Activated CD4-positive, alpha-beta T cell treated with anti-CD3 and anti-CD28 coated beads for 1 hour (primary cell): ENCODE measurements at regions not wholly inside any gene's neighbourhood (a gene's known extent, or its start where the extent isn't known, plus 50 kb on each side); places are given as distances from the start of the nearest gene placed in this dataset.
"Not testable (repeated sequence)": the region's sequence is repeated elsewhere in the genome, so short reads cannot be mapped to it uniquely, and the experiment has no call there.

Source experiments
- DNase-seq: peaks from one replicate; pipeline ENCODE4 v3.0.0-alpha.2; 2020

DNA sequence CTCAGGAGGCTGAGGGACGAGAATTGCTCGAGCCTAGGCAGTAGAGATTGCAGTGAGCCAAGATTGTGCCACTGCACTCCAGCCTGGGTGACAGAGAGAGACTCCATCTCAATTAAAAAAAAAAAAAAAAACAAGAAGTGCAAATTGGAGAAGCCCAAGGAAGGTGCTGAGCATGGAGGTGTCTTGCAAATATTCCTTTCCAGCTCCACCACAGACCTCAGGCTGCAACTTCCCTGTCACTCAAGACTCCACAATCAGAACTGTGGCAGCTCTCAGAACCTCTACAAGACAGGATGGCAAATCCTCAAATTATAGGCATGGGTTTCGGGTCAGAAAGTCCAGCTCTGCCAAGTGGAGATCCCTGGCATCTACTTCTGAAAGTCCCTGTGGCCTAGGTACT, 104.4 kb upstream of the TIAM1 start:
- DNase-seq = no peak

DNA sequence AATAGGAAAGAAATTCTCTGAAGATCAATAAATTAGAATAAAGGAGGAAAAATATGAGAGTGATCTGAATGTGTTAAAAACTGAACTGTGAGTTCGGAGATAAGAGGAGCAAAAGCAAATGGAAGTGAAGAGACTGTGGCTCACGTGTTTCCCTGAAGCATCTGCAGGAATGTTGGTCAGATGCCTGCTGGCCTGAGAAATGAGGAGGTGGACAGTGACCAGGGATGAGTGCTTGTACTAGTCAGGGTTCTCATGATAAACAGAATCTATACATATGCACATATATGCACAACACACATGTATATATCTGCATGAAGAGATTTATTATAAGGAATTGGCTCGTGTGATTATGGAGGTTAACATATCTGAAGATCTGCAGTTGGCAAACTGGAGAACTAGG, 103.4 kb upstream of the TIAM1 start:
- no peak for DNase-seq

DNA sequence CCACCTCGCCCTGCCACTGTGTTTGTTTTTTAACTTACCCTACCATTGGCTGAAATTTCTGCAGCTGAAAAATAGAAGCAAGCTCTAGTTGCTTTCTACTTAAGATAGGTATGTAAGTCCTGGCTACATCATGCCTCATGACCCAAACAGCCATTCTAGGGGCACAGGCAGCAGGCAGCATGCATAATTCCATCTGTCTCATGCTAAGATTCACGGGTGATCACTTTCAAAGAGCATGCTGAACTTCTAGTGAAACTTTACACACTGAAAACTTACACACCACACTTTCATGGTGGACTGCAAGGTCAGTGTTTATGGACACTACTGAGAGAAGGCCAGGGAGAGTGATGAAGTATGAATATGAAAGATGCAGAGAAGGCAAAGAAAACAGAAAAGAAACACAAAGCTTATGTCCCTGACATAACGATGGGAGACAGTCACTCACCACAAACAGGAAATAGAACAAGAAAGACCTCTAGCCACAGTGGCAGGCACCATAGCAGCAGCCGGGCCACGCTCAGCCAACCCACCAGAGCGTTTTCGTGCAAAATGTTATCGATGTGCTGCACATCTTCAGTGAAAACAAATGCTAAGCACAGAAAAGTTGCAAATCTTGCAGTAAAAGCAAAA, 102.3 kb upstream of the TIAM1 start:
- DNase-seq = peak; percentile 11

DNA sequence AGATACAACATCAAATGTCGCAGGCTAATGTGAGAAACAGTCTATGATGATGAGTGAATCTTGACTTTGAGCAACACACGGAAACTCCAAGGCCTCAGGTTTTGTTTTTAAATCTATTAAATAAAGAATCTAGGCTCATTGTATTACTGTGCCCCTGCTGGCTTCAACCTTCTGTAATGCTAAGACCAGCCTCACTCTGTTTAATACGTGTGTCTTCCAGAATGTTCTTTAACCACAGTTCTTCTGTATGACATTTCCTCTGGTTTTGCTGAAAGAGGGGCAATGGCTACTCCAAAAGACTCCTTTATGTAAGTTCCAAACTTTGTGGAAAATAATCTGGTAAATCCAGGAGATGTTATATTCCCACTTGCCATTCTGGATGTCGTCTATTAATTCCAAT, 101.1 kb upstream of the TIAM1 start:
- no peak for DNase-seq

DNA sequence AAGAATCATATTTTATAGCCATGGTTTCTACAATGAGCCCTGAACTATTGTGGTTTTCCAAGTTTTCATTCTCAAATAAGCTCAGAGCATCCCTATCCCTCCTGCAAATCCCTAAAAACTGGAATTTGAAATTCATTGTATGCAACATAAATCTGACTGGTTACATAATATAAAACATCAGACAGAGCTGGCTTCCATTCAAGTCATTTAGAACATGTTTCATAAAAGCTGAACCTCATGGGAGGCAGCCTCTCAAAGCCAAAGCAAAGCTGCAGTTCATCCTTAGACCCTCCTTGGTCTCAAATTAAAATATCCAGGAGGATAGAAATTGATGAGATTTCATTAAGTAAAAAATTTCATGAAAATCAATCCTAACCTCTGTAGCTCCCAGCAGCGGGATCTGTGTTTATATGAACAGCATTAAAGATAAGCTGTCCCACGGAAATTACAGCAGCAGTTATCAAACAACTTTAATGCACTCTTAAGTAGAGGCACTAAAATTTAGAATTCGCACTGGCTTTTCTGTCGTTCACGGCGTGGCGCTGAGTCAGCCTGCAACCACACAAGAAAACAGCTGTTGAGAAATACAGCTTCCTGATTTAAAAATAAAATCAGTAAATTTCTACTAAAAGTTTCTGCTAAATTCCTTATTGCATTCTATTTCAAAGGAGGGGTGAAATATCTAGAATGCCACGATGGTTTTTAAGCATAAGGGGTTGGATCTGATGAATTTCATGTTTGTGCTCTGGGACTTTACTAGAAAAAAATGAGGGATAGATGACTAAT, 99.9 kb upstream of the TIAM1 start:
- DNase-seq = no peak

DNA sequence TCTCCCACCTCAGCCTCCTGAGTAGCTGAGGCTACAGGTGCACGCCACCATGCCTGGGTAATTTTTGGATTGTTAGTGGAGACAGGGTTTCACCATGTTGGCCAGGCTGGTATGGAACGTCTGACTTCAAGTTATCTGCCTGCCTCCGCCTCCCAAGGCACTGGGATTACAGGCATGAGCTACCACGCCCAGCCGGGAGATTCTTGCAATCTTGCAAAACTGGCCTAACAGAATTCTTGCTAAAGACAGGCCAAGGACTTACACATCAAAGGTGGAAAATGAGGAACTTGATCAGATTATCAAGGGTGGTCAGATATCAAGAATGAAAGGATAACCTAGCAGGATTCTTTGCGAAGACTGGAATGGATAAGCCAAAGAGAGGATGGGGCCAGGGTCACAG, 98.3 kb upstream of the TIAM1 start:
- no peak for DNase-seq

DNA sequence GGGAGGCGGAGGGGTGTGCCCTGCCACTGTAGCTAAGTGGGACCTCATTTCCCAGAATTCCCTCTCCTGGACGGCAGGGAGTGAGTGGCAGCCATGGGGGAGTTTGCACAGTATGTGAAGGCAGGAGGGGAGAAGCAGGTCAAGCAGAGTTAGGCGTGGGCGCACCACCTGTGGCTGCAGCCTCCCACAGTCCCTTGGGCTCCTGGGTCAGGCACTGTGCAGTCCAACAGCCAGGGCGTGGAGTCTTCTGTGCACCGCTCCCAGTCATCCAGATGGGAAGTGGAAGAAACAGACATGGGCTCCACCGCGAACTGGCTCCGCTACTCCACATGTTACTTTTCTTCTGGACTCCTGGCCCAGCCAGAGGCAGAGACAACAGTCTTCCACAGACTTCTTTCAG, 85.4 kb upstream of the TIAM1 start:
- no peak for DNase-seq

DNA sequence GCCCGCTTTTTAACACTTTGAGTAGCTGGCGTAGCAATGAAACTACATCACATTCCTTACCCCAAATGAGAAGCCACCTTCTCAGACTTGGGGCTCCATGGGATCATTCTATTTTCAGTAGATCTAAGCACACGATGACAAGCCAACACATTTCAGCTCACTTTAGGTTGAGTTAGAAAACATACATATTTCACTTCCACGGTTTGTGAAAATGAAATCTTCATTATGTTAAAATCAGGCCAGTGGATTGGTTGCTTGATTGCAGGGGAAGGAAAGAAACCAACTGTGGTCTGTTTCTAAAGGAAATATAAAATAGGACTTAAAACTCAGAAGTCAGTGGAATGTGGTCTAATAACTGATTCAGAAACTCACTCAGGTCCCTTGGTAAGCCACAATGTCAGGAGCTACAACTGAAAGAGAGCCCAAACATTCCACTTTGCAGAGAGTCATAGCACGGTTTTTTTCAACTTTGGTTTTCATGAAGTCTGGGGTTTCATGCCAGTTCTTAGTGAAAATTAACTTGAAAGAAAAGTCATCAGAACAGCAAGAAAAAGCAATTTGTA, 82.3 kb upstream of the TIAM1 start:
- DNase-seq = no peak

DNA sequence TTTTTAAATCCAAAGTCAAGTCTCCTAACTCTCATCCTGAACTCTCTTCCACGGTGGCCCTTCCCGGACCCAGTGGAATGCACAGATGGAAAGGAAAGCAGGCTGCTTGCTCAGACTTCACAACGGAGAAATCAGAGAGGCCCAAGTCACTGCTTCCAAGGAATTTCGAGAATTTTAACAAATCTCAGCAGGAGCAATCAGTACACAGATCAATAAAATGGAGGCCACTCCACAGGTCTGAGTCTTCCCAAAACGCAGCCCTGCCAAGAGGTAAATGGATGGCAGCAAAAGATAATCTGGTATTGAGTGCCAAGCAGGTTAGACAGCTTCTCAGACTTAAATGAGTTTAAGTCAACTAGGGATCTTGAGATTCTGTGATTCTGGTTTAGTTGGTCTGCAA, 81.1 kb upstream of the TIAM1 start:
- DNase-seq = no peak

DNA sequence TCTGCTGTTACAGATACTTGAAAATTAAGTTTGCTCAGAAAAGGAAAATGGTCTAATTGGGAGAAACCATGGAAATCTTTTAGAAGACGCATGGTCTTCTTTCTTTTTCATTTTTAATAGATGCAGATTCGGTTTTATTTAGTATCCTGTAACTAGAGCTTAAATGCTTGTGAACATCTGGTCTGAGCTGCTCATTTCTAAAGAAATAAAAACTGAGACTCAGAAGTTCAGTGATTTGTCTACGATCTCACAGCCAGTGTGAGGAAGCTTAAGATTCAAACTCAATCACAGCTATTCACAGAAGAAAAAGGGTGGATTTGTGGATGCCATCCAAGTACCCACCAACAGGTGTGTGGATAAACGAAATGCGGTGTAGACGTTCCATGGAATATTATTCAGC, 80.0 kb upstream of the TIAM1 start:
- no peak for DNase-seq

DNA sequence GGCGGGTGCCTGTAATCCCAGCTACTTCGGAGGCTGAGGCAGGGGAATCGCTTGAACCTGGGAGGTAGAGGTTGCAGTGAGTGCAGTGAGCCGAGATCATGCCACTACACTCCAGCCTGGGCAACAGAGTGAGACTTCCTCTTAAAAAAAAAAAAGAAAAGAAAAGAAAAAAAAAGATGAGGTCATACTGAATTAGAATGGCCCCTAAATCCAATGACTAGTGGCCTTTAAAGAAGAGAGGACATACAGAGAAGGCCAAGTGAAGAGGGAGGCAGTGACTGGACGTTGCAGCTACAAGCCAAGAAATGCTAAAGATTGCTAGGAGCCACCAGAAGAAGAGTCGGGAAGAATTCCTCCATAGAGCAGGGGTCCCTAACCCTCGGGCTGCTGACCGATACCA, 76.9 kb upstream of the TIAM1 start:
- no peak for DNase-seq

DNA sequence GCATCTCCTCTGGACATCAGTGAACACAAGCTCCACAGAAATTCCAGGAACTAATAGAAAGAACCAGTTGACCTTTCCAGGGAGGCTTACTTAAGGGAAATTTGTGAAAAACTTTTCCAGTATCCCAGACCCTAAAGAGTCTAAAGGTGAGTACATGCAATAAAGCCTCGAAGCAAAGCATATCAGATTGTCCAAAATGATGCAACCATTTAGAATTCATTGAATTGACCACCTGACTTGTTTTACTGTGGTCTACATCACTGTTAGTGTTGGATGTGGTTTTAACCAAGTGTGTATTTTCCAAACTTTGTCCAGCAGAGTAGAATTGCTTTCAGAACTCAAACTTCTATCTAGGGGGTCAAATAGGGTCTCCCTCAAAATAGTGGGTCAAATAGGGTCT, 76.3 kb upstream of the TIAM1 start:
- DNase-seq = no peak

DNA sequence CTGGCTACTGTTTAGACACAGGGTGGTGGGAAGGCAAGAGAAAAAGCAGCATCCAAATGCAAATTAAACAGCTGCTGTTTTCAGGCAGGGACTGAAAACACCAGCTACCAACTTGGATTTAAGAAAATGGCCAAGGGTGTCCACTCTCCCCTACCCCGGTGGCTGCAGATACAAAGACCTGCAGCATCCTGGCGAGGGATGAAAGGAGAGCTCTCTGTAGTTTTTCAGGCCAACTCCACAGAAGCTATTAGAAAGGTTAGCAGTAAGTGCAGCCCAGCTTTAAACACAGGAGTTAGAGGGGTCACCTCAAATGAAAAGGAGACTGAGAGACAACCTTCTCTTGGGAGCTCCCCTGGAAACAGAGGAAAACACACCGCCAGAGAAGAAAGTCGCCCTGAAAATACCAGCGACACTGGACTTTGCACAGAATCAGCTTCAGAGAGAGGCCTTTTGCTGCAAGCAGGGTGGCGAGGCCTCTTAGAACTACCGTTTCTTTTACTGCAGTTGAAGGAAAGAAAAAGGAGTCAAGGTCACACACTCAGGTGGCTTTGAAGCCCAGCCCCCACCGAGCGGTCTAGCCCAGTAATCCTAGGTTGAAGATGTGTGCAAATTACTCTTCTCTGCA, 74.4 kb upstream of the TIAM1 start:
- no peak for DNase-seq

DNA sequence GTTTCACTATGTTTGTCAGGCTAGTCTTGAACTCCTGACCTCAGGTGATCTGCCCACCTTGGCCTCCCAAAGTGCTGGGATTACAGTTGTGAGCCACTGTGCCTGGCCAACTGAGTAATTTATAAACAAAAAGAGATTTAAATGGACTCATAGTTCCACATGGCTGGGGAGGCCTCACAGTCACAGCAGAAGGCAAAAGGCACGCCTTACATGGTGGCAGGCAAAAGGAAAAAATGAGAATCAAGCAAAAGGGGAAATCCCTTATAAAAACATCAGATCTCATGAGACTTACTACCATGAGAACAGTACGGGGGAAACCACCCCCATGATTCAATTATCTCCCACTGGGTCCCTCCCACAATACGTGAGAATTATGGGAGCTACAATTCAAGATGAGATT, 73.2 kb upstream of the TIAM1 start:
- not testable (repeated sequence) for DNase-seq

DNA sequence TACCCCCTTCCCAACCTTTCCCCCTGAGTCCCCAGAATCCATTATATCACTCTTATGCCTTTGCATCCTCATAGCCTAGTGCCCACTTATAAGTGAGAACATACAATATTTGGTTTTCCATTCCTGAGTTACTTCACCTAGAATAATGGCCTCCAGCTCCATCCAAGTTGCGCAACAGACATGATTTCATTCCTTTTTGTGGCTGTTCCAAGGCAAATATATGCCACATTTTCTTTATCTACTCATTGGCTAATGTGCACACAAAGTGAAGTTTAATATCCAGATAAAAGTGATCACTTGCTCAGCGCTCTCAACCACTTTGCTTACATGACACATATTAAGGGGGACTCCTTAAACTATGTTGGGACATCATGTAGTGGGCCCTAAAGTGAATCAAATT, 72.4 kb upstream of the TIAM1 start:
- DNase-seq = no peak

DNA sequence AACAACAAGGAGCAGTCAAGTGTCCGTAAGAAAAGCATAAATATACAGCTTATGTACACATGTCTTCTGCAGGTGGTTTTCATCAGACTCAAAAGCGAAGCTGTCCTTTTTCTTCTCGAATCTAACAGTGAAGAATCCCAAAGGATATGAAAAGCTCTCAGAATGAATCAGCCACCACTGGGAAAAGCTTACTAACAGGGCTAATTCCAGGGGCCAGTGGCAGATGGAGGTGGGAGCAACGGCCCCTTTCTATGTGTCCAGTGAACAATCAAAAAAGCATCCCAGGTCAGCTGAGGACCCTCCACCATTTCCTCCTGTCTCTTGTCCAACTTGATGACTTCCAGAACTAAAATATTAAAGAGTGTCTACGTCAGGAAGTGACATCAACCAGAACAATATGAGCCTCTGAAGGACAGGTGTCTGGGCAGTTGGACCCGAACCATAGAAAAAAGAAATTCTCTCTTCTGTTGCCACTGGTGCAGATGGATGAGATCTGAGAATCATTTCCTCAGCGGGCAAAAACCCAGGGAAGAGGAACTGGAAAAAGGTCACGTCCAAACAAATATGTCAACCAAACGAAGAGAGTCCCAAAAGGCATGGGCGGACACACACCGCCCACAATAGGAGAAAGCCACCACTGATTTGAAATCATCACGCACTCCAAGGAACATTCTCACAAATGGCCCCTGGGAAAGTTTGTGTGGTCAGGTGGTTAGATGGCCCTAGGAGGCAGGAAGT, 70.4 kb upstream of the TIAM1 start:
- DNase-seq = no peak

DNA sequence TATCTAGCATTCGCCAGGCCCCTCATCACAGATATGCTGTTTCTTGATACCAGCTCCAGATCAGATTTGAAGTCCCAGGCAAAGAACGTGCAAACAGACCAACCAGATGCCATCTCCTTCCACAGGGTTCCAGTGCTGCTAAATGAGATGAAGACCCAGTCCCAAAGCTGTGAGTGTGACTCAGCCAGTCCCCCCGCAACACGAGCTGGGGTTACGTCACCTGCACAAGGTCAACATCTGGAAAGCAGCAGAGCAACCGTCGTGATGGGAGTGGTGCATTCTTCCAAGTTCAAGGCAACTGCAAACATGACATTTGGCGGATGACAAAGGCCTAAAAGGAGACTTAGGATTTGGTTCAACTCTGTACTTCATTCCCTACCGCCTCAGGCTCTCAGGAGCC, 69.6 kb upstream of the TIAM1 start:
- no peak for DNase-seq

DNA sequence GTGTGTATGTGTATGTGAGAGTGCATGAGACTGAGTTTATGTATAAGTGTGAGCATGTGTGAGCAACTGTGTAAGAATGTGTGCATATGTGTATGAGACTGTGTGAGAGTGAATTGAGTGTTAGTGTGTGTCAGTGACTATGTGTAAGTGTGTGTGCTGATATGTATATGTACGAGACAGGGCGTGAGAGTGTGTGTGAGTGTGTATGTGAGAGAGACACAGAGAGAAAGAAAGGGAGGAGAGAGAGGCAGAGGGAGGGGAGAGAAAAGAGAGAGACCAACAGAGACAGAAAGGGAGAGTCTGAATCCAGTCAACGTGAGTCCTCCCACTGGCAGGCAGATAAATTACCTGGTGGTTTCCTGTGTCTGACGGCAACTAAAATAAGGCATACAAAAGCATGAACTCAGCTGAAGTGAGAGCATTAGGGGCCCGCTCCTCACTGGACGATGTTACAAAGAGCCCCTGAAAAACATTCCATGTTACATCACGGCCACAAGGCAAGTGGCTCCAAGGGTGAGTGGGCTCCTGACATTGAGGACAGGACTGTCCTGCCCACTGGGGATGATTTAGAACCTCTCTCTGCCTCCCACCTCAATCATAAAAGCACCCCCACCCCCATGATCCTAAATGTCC, 66.6 kb upstream of the TIAM1 start:
- no peak for DNase-seq

DNA sequence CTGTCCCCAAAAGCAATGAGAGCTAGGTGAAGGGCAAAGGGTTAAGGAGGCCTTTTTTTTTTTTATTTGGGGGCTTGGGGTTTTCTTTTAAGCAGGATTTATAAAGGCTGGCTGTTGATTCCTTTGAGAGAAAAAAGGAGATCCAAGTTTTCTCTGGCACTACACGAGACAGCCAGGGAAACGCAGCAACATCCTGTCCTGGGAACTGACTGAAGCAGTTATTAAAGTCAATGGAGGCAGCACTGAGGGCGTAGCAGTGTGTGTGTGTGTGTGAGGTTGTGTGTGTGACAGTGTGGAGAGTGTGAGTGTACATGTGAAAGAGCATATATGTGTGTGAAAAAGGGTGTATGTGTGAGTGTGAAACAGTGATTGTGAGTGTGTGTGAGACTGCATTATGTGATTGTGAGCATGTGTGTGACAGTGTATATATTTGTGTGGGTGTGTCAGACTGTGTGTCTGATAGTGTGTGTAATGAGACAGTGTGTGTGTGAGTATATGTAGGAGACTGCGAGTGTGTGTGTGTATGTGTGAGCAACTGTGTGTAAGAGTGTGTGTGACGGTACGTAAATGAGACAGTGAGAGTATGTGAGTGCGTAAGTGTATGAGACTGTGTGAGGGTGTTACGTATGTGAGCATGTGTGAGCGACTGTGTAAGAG, 65.9 kb upstream of the TIAM1 start:
- no peak for DNase-seq

DNA sequence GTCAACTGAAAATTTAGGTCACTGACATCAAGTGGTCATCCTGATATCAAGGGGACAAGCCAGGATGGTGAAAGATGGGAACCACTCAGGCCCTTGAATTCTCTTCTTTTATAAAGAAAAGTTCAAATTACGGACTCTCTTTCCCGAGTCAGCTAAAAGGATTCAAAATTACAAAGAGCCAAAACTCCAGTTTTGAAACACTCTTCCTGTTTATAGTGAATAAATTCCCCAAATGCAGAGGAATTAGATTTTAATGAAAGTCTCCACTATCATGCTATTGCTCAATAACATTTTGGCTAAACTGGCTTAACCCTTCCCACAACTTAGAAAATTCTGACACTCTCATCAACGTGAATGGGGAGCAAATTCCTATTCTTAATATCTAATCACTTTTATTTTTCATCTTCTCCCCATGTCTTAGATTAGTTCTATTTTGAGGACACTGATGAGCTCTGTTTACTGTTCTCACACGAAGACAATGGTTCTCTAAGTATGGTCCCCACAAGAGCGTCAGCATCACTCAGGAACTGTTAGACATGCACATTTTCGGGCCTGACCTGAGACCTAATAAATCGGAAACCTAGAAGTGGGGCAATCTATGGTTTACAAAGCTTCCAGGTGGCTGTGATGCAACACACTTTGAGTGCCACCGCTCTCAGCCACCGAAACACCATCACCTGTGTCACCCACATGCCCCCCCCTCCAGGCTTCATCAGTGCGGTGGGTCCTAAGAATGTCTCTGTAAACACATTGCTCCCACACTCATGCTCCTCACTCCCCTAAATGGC, 64.4 kb upstream of the TIAM1 start:
- no peak for DNase-seq

DNA sequence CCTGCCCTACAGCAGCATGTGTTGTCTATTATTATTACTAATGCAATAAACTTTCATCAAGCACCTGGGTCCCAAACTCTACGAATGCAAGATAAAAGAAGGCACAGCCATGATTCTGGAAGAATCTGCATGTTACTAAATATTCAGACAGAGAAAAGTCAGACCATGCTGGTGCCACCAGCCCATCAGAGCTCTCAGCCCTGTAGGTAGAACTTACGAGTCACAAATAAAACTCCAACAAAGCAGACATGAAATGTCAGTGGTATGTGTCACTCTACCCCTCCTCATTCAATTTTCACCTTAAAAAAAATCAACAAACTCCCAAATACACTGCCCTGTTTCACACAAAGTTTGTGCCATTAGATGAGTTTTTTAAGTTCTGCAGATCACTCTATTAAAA, 62.4 kb upstream of the TIAM1 start:
- DNase-seq = no peak

DNA sequence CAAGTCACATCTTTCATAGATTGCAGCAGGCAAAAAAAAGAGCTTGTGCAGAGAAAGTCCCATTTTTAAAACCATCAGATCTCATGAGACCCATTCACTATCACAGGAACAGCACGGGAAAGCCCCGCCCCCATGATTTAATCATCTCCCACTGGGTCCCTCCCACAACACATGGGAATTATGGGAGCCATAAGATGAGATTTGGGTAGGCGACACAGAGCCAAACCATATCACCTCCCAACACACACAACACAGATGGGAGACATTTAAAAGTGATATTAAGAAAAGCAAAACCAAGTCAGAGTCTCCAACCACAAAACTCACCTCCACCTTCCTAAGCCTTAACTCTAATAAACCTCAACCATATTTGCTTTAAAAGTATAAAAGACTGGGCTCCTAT, 61.5 kb upstream of the TIAM1 start:
- no peak for DNase-seq
